Activated B cell treated with CpG ODN at 0.5 μM for 24 hours (primary cell): ENCODE measurements at regions not wholly inside any gene's neighbourhood (a gene's known extent, or its start where the extent isn't known, plus 50 kb on each side); places are given as distances from the start of the nearest gene placed in this dataset.

Experiments used
- ATAC-seq: fragments of 200-7000 bp; cut with Tn5 transposase; one replicate; pipeline ENCODE4 v1.10.0; 2021; ENCODE audit warnings: low read depth, mild to moderate bottlenecking, moderate library complexity
- CTCF ChIA-PET: fragments of 350-600 bp; sonication (Branson Sonifier 250); formaldehyde crosslinking; loops from one replicate; lab custom pipeline; 2021; ENCODE audit warnings: antibody characterized with exemption; lab: Charles Lee
- POLR2A ChIA-PET: fragments of 350-600 bp; sonication (Branson Sonifier 250); formaldehyde crosslinking; loops from one replicate; lab custom pipeline; 2021; ENCODE audit warnings: antibody characterized with exemption; lab: Charles Lee
- DNase-seq: peaks from one replicate; pipeline ENCODE4 v3.0.0; 2022
- H3K27ac Mint-ChIP-seq: one replicate; pipeline ENCODE4 v1.8.0; 2020; ENCODE audit warnings: mixed read lengths
- H3K27me3 Mint-ChIP-seq: one replicate; pipeline ENCODE4 v1.8.0; 2021; ENCODE audit warnings: mixed read lengths
- H3K36me3 Mint-ChIP-seq: one replicate; pipeline ENCODE4 v1.8.0; 2021; ENCODE audit warnings: low read depth, mixed read lengths
- H3K4me1 Mint-ChIP-seq: one replicate; pipeline ENCODE4 v1.8.0; 2021; ENCODE audit warnings: mixed read lengths
- H3K4me3 Mint-ChIP-seq: one replicate; pipeline ENCODE4 v1.8.0; 2020; ENCODE audit warnings: mild to moderate bottlenecking, mixed read lengths
- H3K9me3 Mint-ChIP-seq: one replicate; pipeline ENCODE4 v1.8.0; 2020; ENCODE audit warnings: mixed read lengths
- intact Hi-C: fragments of 100-400 bp; cut with micrococcal nuclease; formaldehyde crosslinking; loops from one replicate; pipeline ENCODE4 v1.15.1; 2024
- TF ChIP-seq, protein P1 (sequence below): fragments of 200-600 bp; IDR thresholded peaks from one replicate; pipeline ENCODE4 v1.8.0; 2022; ENCODE audit warnings: antibody characterized with exemption, mild to moderate bottlenecking

DNA sequence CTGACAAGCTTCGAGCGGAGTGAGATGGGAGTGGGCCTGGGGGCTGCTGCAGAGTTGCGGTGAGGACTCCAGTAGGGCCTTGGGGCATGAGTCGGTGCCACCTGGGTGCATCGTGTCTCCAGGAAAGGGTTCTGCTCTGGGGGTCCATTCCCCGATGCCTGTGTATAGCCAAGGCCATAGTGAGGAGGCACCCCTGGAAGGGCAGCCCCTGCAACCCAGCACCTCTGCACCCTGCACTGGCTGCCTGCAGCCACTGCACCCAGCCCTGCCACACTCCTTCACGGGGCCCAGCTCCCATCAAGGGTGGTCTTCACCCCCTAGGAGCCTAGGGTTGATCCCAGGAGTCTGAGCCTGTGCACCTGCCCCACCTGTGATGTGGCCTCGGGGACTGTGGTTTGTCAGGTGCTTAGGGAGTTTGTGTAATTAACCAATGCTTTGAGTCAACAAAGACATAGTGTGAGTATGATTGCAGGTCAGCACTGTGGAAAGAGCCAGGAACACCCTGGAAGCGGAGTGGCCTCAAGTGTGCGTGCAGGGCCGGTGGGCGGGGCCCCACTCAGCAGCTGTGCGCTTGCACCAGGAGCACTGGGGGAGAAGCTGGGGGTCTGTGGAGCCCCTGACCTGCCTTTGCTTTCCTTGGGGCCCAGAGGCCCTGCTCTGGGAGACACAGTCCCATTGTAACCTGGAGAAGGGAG, 1299.3 kb downstream of the BRD1 start:
- Mint-ChIP-seq H3K27ac (no peak overlapping the region), H3K4me1 (no peaks in the 10 kb centered on the region), H3K36me3 (no peaks in the 10 kb centered on the region), H3K4me3 (no peak overlapping the region), H3K9me3 (no peaks in the 10 kb centered on the region), H3K27me3 (peaks cover 2% of the 10 kb centered on the region)
- DNase-seq (no peak), ATAC-seq (no peak)
- intact Hi-C loops: no loop called here
- TF ChIP-seq, protein P1, sequence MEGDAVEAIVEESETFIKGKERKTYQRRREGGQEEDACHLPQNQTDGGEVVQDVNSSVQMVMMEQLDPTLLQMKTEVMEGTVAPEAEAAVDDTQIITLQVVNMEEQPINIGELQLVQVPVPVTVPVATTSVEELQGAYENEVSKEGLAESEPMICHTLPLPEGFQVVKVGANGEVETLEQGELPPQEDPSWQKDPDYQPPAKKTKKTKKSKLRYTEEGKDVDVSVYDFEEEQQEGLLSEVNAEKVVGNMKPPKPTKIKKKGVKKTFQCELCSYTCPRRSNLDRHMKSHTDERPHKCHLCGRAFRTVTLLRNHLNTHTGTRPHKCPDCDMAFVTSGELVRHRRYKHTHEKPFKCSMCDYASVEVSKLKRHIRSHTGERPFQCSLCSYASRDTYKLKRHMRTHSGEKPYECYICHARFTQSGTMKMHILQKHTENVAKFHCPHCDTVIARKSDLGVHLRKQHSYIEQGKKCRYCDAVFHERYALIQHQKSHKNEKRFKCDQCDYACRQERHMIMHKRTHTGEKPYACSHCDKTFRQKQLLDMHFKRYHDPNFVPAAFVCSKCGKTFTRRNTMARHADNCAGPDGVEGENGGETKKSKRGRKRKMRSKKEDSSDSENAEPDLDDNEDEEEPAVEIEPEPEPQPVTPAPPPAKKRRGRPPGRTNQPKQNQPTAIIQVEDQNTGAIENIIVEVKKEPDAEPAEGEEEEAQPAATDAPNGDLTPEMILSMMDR: no peak
- ChIA-PET CTCF (no interaction called here), POLR2A (no interaction called here)

DNA sequence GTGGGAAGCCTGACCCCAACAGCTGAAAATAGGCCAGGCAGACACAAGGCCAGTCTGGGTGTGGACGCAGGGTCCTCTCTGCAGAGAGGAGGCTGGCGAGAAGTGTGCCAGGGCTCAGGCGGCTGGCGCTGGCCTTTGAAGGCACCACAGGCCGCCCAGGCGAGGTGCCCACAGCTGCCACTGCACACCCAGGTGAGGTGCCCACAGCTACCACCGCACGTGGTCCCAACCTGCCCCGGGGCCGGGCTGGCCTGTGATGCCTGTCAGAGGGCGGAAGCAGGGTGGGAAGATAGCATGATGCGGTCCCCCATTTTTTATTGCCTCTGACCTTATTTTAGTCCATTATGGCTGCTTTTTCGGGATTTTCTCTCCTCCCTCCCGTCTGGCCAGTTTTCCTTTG, 1303.9 kb downstream of the BRD1 start:
- ChIA-PET CTCF (no interaction called here), POLR2A (no interaction called here)
- Mint-ChIP-seq H3K27ac (no peak overlapping the region), H3K9me3 (no peaks in the 10 kb centered on the region), H3K4me1 (no peaks in the 10 kb centered on the region), H3K36me3 (no peaks in the 10 kb centered on the region), H3K4me3 (no peak overlapping the region), H3K27me3 (no peaks in the 10 kb centered on the region)
- TF ChIP-seq, protein P1: no peak
- no peak for ATAC-seq
- intact Hi-C loops: no loop called here
- DNase-seq: no peak

DNA sequence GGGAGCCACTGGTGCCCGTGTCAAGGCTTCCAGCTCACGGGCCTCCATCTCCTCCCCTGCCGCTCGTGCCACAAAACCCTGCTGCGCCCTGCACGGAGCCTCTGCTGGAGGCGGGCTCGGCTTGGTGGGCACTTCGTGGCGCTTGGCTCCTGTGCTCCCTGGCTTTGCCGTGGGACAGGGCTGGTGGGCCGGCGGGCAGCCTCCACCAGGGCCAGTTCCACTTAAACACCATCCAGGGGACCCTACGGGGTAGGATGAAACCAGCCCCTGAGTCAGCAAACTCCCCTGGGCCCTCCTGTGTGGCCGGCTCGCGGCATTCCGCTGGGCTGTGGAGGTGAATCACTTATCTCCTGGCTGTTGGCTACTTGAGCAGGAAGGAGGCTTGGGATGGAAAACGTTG, 1304.6 kb downstream of the BRD1 start:
- ATAC-seq (no peak), DNase-seq (no peak)
- no peak overlapping the region for H3K4me3 Mint-ChIP-seq
- no peaks in the 10 kb centered on the region for H3K4me1 Mint-ChIP-seq
- ChIA-PET CTCF (no interaction called here), POLR2A (no interaction called here)
- no peak overlapping the region for H3K27ac Mint-ChIP-seq
- no peaks in the 10 kb centered on the region for H3K27me3 Mint-ChIP-seq
- TF ChIP-seq, protein P1: no peak
- no peaks in the 10 kb centered on the region for H3K9me3 Mint-ChIP-seq
- intact Hi-C loops: no loop called here
- no peaks in the 10 kb centered on the region for H3K36me3 Mint-ChIP-seq

DNA sequence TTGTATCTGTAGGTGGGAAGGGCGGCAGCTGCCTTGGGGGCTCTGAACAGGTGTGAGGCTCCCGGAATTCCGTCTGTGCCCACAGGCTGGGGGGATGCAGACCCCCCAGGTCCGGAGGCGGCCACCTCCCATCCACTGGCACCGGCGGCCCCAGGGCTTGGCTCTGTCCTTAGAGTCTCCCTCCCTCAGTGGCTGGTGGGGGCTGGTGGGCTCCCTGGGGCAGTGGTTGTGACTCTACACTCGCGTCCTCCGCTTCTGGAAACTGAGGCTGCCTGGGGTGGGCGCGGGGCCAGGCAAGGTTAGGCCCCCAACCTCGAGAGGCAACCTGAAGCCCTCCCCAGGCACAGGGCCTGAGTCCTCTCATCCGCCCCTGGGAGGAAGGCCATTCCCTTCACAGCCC, 1305.4 kb downstream of the BRD1 start:
- no peak for ATAC-seq
- no peak overlapping the region for H3K27ac Mint-ChIP-seq

DNA sequence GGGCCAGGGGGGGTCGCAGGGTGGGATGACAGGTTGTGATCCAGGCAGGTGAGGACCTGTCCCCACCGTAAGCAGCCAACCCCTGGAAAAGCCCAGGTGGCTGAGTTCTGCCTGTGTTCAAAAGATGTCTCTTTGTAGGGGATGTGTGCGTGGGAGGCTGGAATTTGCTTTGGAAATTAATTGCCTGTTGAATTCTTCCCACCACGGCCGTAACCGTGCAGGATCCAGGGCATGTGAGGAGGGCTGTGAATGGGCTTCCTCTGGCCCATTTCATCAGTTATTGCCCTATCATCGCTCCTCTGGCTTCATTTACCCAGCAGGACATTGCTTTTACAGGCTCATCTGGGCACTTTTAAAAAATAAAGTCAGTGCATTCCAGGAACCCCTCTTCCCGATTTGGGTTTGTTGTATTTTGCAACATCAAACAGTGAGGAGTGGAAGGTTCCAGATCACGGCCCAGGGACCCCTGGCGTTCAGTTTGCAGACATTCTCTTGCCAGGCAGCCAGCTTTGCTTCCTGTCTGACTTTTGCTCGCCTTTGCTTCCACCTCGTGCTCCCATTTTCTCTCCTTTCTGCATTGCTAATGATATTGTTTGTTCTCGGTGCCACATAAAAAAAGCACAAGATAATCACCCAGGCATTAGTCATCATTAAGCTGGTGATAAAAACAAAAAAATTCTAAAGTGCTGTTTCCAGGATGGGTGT, 1306.6 kb downstream of the BRD1 start:
- no peaks in the 10 kb centered on the region for H3K9me3 Mint-ChIP-seq
- H3K27me3 Mint-ChIP-seq: no peaks in the 10 kb centered on the region
- no peaks in the 10 kb centered on the region for H3K4me1 Mint-ChIP-seq
- TF ChIP-seq, protein P1: no peak
- no peak overlapping the region for H3K4me3 Mint-ChIP-seq
- ChIA-PET POLR2A (no interaction called here), CTCF (no interaction called here)
- no peak for DNase-seq
- H3K27ac Mint-ChIP-seq: no peak overlapping the region
- H3K36me3 Mint-ChIP-seq: no peaks in the 10 kb centered on the region
- ATAC-seq: no peak
- intact Hi-C loops: no loop called here

More for the DNA sequence above, 1305.4 kb downstream of the BRD1 start:
- intact Hi-C loops: no loop called here
- ChIA-PET POLR2A (no interaction called here), CTCF (no interaction called here)
- DNase-seq: no peak
- Mint-ChIP-seq H3K9me3 (no peaks in the 10 kb centered on the region), H3K27me3 (no peaks in the 10 kb centered on the region), H3K4me1 (no peaks in the 10 kb centered on the region), H3K36me3 (no peaks in the 10 kb centered on the region), H3K4me3 (no peak overlapping the region)
- TF ChIP-seq, protein P1: no peak
